GM18519 (cell line): ENCODE measurements at regions not wholly inside any gene's neighbourhood (a gene's known extent, or its start where the extent isn't known, plus 50 kb on each side); places are given as distances from the start of the nearest gene placed in this dataset.
"Not testable (repeated sequence)": the region's sequence is repeated elsewhere in the genome, so short reads cannot be mapped to it uniquely, and the experiment has no call there.

Experiments
- ATAC-seq: cut with Tn5 transposase; IDR thresholded peaks from one replicate; pipeline ENCODE4 v1.9.1; 2021; ENCODE audit warnings: mild to moderate bottlenecking, moderate library complexity; ENCODE audit not compliant: unreplicated experiment, low FRiP score

DNA sequence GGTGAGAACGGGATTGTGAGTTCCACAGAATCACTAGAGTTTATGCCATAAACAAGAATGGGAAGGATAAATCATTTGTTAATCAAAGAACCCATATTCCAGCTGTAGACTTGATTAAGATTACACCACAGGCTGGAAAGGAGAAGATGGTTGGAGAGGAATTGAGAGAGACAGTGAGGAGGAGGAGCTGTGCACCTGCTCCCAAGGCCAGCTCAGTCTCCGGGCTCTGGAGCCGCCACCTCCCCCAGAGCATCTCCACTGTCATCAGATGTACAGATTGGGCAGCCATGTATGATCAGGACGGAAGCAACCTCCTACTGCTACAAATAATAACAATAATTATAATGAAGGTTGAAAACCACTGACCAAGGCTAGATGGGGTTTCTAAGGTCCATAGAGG, 170.0 kb downstream of the MINAR1 start:
- no peak for ATAC-seq

DNA sequence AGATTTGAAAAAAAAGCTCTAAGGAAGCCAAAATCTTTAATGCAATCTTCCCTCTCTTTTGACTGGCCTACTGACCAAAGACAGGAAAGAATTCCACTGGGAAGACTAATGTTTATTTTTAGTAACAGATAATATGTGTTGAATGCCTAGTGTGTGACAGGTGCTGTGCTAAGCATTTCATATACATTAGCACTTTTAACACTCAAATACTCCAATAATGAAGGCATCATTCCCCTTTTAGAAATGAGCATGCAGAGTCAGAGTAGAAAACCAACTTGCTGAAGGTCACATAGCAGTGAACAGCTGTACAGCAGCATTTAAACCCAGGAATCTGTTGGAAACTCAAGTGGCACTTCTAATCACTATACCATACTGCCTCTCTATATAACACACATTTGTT, 170.6 kb downstream of the MINAR1 start:
- ATAC-seq: no peak

DNA sequence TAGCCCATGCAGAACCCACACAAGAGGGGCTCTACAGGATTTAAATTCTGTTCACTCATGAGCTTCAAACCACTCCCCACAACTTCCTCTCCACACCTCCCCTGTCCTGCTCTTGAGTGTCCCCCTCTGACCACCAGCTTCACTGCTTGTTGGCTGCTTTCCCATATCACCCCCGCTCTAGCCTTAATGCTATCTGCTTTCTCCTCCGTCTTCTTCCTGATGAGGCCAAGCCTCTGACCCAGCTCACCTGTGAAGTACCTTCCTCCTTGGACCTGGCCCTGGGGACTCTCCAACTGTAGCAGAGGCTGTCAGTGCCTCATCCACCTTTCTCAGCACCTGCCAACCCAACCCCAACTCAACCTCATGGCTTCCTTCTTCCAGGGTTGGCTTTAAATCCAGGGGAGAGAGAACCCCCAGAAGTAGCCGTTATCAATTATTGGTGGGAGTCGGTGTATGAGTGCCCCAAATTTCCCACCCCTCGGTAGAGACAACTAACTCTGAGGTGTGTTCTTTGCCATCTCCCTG, 174.8 kb downstream of the MINAR1 start:
- ATAC-seq: no peak

DNA sequence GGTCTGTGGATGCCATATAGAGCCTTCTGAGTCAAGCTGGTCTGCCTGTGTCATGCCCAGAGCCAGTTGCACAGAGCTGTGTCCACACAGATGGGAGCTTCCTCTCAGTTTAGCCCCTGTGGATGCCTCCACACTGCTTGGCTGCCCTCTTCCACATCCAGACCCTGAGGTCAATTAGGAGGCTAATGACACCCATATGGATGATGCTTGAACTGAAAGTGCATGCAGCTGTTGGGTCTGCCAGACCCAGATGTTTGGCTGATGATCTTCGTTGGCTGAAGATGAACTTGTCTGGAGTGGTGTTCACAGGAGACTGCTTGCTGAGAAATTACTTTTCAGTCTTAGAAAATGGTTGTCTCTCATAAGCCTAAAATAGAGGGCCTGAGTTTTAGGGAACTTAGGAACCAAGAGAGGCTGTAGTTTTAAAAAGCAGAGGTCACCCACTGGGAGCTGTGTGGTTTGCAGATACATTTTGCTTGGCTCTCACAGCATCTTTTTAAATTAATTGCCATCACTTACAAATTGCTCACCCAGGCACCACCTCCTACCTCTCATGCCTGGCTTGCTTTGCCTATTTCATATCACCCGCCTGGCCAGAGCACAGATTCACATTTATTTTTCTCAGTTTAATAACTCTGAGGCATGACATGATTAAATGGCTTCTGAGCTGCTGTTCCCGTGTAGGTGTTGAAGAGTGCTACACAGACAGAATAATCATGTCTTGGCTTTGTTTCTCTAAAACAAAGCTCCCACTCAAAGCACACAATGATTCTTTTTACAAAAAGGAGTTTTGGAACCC, 176.1 kb downstream of the MINAR1 start:
- no peak for ATAC-seq

DNA sequence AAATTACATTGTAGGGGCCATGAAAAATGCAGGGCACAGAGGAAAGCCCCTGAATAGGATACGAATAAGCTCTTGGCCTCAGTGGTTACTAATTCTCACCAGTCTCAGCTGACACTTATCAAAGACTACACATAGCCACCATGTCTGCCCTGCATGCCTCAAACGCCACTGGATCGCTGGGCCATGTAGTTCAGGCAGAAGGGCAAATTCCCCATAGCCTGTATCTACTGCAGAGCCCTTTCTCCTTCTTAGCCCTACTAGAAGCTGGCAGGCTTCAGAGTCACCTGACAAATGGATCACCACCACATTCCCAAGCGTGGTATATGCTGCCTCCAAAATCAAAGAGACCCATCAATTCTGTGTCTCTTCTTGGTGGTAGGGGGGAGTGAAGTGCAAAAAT, 177.4 kb downstream of the MINAR1 start:
- no peak for ATAC-seq

DNA sequence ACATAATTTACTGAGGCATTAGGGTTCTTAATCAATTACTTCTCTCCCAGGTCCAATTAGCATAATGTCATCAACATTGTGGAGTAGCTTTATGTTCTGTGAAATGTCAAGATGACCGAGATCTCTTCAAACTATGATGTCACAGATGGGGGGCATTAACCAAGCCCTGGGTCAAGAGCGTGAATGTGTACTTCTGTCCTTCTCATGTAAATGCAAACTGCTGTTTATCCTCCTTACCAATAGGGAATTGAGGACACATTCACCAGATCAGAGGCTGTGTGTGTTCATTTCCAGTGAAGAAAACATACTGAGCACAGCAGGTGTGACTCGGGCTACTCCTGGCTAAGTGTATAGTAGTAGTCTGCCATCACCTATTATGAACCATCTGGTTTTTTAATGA, 177.9 kb downstream of the MINAR1 start:
- no peak for ATAC-seq

DNA sequence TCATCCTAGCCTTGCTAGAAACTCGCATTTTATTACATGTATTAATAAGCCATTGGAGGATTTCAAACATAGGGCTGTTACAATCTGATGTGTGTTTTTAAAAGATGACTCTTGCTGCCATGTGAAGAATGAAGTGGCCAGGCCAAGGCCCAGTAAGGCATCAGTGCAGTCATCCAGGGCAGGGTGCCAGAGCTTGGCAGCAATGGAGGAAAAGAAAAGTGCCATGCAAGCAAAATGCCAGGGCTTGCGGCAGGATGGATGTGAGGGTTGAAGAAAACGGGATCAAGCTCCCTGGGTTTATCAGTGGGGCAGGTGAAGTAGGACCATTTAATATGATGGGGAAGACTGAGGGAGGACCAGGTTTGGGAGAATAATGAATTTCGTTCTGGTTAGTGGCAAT, 183.6 kb downstream of the MINAR1 start:
- no peak for ATAC-seq

DNA sequence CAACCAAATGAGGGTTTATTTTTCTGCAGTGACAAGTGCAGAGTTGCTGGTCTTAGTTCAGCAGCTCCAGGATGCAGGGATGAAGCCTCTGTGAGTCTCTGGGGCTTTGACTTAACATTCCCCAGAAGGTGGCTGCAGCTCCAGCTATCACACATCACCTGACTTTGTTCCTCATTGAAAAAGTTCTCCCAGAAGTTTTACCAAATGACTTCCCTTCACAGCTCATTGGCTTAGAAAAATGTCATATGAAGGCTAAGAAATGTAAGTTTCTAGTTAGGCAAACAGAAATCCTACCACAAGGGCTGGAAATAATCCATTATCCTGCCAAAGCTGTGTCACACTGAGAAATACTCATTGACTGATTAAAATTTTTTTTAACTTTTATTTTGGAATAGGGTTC, 184.9 kb downstream of the MINAR1 start:
- no peak for ATAC-seq

DNA sequence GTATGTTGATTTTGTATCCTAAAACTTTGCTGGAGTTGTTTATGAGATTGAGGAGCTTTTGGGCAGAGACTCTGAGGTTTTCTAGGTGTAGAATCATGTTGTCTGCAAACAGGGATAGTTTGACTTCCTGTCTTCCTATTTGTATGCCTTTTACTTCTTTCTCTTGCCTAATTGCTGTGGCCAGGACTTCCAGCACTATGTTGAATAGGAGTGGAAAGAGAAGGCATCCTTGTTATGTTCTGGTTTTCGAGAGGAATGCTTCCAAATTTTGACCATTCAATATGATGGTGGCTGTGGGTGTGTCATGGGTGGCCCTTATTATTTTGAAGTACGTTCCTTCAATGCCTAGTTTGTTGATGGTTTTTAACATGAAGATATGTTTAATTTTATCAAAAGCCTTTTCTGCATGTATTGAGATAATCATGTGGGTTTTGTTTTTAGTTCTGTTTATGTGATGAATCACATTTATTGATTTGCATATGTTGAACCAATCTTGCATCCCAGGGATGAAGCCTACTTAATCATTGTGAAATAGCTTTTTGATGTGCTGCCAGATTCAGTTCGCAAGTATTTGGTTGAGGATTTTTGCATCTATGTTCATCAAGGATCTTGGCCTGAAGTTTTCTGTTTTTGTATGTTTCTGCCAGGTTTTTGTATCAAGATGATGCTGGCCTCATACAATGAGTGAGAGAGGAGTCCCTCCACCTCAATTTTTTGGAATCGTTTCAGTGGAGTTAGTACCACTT, 188.1 kb downstream of the MINAR1 start:
- ATAC-seq: no peak

DNA sequence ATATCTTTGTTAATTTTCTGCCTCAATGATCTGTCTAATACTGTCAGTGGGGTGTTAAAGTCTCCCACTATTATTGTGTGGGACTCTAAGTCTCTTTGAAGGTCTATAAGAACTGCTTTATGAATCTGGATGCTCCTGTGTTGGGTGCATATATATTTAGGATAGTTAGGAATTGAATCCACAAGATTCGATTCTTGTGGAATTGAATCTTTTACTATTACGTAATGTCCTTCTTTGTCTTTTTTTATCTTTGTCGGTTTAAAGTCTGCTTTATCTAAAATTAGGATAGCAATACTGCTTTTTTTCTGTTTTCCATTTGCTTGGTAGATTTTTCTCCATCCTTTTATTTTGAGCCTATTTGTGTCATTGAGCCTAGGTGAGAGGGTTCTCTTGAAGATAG, 189.7 kb downstream of the MINAR1 start:
- ATAC-seq: not testable (repeated sequence)

DNA sequence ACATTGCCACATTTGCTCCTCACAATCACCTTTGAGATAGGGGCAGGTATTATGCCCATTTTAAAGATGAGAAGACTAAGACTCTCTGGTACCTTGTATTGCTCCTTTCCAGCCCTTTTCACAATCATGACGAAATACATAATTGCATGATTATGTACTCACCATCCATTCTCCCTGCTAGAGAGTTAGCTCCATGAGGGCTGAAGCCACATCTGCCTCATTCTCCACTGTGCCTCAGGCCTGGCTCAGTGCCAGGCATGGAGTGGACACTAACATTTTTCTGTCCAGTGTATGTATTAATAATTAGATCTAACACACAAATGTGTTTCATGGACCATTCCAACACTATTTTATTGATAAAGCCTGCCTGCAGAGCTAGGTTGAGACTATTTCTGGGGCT, 191.4 kb downstream of the MINAR1 start:
- ATAC-seq: no peak

DNA sequence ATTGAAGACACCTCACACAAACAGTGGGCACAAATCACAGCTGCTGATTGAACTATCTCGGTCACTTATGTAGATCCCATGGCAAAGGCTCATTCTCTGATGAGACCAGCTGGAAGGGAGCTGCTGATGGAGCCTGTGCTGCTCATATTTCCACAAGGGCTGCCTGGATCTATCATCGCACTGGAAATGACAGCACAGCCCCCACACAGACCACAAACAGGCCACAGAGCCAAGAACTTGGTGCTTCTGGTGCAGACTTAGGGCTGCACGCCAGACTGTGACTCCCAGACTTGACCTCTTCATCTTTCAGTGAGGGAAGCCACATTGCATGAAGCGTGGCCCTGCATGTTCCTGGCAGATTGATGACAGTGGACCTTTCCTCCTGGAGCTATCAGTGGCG, 197.6 kb downstream of the MINAR1 start:
- no peak for ATAC-seq

DNA sequence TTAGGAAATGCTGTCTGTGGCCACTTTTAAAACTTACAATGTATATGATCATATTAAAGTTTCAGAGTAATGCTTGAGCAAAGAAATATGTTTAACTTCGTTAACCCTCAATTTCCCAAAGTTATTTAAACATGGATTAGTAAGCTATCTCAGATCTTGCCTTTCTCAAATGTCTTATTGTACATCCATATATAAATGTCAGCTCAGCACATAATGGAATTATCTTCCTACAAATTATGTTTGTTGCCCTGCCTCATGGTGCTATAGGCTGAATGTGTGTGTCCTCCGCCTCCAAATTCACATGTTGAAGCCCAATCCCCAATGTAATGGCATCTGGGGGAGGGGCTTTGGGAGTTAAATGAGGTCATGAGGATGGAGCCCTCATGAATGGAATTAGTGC, 200.3 kb downstream of the MINAR1 start:
- ATAC-seq: no peak

DNA sequence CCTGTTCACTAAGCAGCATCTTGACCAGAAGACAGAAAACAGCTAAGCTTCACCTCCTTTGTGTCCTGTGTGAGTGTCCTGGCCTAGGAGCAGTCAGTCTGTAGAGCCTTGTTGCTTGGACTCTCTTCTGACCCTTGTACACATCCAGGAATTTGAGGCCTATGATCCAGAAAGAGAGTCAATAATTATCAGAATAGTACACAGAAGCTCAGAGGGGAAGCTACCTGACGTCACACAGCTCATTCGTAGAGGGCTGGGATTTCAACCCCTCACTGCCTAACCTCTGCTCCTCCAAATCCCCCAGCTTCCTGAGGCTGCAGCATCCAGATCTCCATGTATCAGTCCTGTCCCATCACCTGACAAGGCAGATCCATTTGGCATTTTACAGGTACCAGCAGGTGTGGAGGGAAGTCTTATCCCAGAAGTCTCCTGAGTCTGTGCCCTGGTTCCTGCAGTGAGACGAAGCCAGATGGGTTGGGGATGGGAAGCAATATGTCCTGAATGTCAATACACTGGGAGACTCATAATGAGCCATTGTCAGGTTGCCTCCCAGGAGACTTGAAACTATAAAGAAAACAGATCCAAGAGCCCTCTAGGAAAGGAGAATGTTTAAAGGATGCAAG, 203.1 kb downstream of the MINAR1 start:
- ATAC-seq: no peak

DNA sequence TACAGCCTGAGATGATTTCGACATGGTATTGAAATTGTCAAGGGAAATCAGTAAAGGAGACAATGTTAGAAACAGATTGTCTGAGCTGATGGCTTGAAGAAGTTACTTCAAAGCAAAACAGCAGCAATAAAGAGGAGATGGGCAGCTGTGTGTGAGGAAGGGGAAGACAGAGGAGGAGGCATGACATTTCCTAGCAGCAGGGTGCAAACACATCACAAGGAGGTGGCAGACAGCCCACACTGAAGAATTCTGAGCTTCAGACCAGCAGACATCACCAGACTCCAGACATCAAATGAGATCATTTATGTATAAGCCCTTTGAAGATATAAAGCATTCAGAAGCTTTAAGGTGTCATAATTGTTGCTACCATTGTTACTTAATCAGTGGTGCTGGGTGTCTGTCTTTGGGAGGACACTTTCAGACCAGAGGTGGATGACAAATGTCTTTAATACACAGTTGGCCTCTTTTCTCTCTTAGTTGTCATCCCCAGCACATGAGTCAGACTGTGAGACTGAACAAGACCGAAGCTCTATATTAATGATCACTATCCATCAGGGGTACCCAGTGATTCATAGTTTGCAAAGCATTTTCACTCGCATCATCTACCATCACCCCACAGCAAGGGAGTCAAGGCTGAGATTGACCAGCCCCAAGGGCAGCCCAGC, 203.9 kb downstream of the MINAR1 start:
- no peak for ATAC-seq

DNA sequence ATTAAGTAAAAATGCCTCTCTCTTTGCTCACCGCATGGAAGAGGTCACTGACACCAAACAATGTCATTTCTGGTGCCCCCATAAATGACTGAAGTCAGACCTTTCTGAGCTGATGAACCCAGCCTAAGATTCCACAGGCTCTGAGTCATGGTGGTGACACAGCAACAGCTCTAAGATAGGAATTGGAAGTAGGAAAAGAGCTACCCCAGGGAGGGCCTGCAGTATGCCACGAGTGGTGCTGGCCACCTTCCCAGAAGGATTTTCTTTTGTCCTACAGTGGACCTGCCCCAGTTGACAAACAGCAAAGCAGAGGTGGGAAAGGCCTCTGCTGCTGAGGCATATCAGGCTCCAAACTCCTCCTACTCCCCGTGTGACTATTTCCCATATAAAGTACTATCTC, 208.1 kb downstream of the MINAR1 start:
- ATAC-seq: no peak

DNA sequence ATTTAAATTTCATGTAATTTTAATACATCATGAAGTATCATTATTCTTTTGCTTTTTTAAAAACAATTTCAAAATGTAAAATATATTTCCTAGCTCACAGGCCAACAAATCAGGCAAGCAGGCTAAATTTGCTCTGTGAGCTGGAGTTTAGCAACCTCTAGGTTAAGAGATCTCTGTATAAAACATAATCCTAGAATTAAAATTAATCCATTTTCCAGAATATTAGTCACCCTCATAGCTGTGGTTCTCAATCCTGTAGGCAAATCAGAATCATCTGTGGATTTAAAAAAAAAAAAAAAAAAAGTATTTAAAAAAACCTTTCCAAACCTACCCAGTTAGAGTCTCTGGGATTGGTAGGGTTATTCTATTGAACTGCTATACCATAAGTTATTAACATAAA, 209.7 kb downstream of the MINAR1 start:
- no peak for ATAC-seq

DNA sequence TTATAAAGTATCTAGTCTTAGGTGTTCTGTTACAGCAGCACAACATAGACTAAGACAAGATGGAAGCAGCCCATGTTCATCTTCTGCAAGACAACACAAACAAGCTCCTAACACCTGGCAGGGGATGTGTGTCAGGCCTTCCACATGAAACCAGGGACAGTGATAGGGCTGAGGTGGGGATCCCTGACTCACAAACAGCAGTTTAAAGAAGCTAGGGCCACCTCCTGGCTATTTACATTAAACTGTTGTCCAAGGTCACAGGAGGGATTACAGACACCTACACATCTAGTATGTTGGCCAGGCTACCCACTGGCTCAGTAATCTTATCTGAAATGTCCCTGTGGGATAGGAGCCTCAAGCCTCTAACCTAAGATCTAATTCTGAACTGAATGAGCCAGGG, 211.3 kb downstream of the MINAR1 start:
- no peak for ATAC-seq

DNA sequence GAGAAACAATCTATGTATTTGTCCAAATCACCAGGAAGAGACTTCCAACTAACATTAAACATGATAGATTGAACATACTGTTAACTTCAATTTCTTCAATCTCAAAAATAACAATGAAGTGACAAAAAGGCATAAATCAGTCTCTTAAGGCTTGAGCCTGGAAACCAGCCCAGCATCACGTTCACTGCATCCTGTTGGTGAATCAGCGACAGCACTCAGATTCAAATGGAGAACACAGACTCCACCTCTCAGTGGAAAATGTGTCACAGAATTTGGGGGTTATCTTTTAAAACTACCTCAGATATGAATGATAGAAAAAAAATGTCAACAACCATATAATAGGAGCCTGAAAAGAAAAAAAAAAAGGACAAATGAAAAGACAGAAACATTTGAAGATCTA, 212.0 kb downstream of the MINAR1 start:
- ATAC-seq: no peak

DNA sequence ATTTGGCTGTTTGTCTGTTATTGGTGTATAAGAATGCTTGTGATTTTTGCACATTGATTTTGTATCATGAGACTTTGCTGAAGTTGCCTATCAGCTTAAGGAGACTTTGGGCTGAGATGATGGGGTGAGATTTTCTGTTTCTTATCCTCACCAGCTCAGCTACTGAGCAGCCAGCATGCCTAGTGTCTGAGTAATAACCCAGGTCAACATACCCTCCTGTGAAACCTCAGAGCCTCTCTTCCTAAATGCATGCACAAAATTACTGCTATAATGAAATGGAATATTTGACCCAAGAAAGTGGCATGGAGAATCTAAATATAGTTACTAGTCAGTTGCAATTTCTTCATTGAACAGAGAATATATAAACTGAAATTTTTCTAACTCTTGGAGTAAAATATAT, 220.8 kb downstream of the MINAR1 start:
- ATAC-seq: not testable (repeated sequence)

DNA sequence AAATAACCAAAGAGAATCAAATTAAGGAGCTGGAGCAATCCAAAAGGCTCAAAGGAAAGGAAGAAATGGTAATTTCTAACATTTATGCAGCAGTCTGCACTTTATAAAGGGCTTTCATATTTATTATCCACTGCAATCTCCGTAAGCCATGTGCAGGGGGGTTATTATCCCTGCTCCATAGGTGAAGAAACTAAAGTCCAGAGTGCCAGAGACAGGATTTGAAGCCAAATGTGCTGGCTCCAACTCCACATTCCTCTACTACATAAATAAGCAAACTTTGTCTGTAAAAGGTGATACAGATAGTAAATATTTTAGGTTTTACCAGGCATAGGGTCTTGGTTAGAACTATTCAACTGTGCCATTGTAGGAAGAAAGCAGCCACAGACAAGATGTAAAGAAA, 221.4 kb downstream of the MINAR1 start:
- no peak for ATAC-seq
